ENCODE measurements at regions not wholly inside any gene's neighbourhood (a gene's known extent, or its start where the extent isn't known, plus 50 kb on each side); places are given as distances from the start of the nearest gene placed in this dataset.

- TF ChIP-seq CTCF (conservative IDR thresholded peaks at IDR 0.05; ENCODE audit: low read depth, low read length) (no peak), EZH2 (IDR thresholded peaks at IDR 0.05; ENCODE audit: low read length, unreplicated experiment) (no peak)
Observed at GRCh38 chr10:131513901-131514300, 202.4 kb upstream of the TCERG1L start.
